ENCODE measurements at regions not wholly inside any gene's neighbourhood (a gene's known extent, or its start where the extent isn't known, plus 50 kb on each side); places are given as distances from the start of the nearest gene placed in this dataset.

- H3K9me3 ChIP-seq (ENCODE audit: control insufficient read depth in 4 of 4, insufficient read depth in 3 of 4, low read length in 3 of 4), result no peaks in the 10 kb centered on the region
- no peaks in the 10 kb centered on the region for H3K4me1 ChIP-seq (ENCODE audit: control insufficient read depth in 5 of 5, insufficient read depth in 5 of 5, low read length in 5 of 5)
- H3K9ac ChIP-seq (ENCODE audit: insufficient read depth in 1 of 2, low read length in 2 of 2), result no peak overlapping the region
- H3K27ac ChIP-seq (ENCODE audit: low read depth in 1 of 2, low read length in 1 of 2), result no peak overlapping the region
- no peaks in the 10 kb centered on the region for H3K36me3 ChIP-seq (ENCODE audit: control insufficient read depth in 4 of 4, insufficient read depth in 4 of 4, low read length in 4 of 4)
- DNase-seq (no peak), ATAC-seq (ENCODE audit: insufficient read depth, low FRiP score) (no peak)
- WGBS, 2 donors, result 66 to 76% methylated on average over 4 of the region's 4 CpGs
- H3K4me3 ChIP-seq, result no peak overlapping the region
- H3K27me3 ChIP-seq (ENCODE audit: control insufficient read depth in 3 of 3, insufficient read depth in 3 of 3, low read length in 2 of 3), result no peaks in the 10 kb centered on the region
- no peak for TF ChIP-seq CTCF (IDR thresholded peaks at IDR 0.05; ENCODE audit: control extremely low read depth, extremely low read depth)
These were observed 817.5 kb upstream of the ALCAM start for GRCh38 chr3:104549099-104549714.

- TF ChIP-seq CTCF (IDR thresholded peaks at IDR 0.05; ENCODE audit: control extremely low read depth, extremely low read depth), result no peak
- Histone ChIP-seq H3K27me3 (ENCODE audit: control insufficient read depth in 3 of 3, insufficient read depth in 3 of 3, low read length in 2 of 3) (no peaks in the 10 kb centered on the region), H3K9ac (ENCODE audit: insufficient read depth in 1 of 2, low read length in 2 of 2) (no peak overlapping the region), H3K36me3 (ENCODE audit: control insufficient read depth in 4 of 4, insufficient read depth in 4 of 4, low read length in 4 of 4) (no peaks in the 10 kb centered on the region), H3K4me3 (no peak overlapping the region), H3K4me1 (ENCODE audit: control insufficient read depth in 5 of 5, insufficient read depth in 5 of 5, low read length in 5 of 5) (no peaks in the 10 kb centered on the region), H3K9me3 (ENCODE audit: control insufficient read depth in 4 of 4, insufficient read depth in 3 of 4, low read length in 3 of 4) (no peaks in the 10 kb centered on the region), H3K27ac (ENCODE audit: low read depth in 1 of 2, low read length in 1 of 2) (no peak overlapping the region)
- no peak for ATAC-seq (ENCODE audit: insufficient read depth, low FRiP score)
- 87 to 88% methylated on average over 1 of the region's 1 CpG for WGBS, 2 donors
- DNase-seq, result no peak
These were observed 813.6 kb upstream of the ALCAM start for GRCh38 chr3:104553121-104553520.

DNA sequence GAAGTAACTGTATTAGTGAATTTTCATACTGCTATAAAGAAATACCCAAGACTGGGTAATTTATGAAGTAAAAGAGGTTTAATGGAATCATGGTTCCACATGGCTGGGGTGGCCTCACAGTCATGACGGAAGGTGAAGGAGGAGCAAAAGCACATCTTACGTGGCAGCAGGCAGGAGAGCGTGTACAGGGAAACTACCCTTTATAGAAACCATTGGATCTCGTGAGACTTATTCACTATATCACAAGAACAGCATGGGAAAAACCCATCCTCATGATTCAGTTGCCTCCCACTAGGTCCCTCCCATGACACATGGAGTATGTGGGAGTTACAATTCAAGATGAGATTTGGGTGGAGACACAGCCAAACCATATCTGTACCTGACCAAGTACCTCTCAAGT lies 812.3 kb upstream of the ALCAM start:
- WGBS, 2 donors, result 93% methylated on average over 4 of the region's 4 CpGs
- no peaks in the 10 kb centered on the region for H3K27me3 ChIP-seq (ENCODE audit: control insufficient read depth in 3 of 3, insufficient read depth in 3 of 3, low read length in 2 of 3)
- no peak for DNase-seq

More for the DNA sequence above, 812.3 kb upstream of the ALCAM start:
- ATAC-seq (ENCODE audit: insufficient read depth, low FRiP score), result no peak
- Histone ChIP-seq H3K36me3 (ENCODE audit: control insufficient read depth in 4 of 4, insufficient read depth in 4 of 4, low read length in 4 of 4) (no peaks in the 10 kb centered on the region), H3K9me3 (ENCODE audit: control insufficient read depth in 4 of 4, insufficient read depth in 3 of 4, low read length in 3 of 4) (no peaks in the 10 kb centered on the region), H3K4me3 (no peak overlapping the region), H3K27ac (ENCODE audit: low read depth in 1 of 2, low read length in 1 of 2) (no peak overlapping the region), H3K9ac (ENCODE audit: insufficient read depth in 1 of 2, low read length in 2 of 2) (no peak overlapping the region), H3K4me1 (ENCODE audit: control insufficient read depth in 5 of 5, insufficient read depth in 5 of 5, low read length in 5 of 5) (no peaks in the 10 kb centered on the region)
- no peak for TF ChIP-seq CTCF (IDR thresholded peaks at IDR 0.05; ENCODE audit: control extremely low read depth, extremely low read depth)

All from lung (tissue), 11 donors.